PC-9 (cell line): ENCODE measurements at regions not wholly inside any gene's neighbourhood (a gene's known extent, or its start where the extent isn't known, plus 50 kb on each side); places are given as distances from the start of the nearest gene placed in this dataset.

Experiments
- BruUV-seq: library from RNA; stranded (reverse); fragments of 400-500 nt; replicated peaks from 2 replicates; lab custom pipeline; 2021; lab: Mats Ljungman, UMichigan
- CTCF ChIA-PET: fragments of 300-600 bp; sonication (Branson Sonifier 250); formaldehyde crosslinking; loops from one replicate; lab custom pipeline; 2022; ENCODE audit warnings: antibody characterized with exemption; lab: Charles Lee
- POLR2A ChIA-PET: fragments of 300-600 bp; sonication (Branson Sonifier 250); formaldehyde crosslinking; loops from one replicate; lab custom pipeline; 2022; ENCODE audit warnings: antibody characterized with exemption; ENCODE audit not compliant: unreplicated experiment; lab: Charles Lee
- DNase-seq, 2 experiments: peaks; one replicate each; pipeline versions ENCODE4 v3.0.0 to v3.0.0-alpha.2; 2015 to 2022; ENCODE audit warnings: mixed read lengths in 1 of 2
- H2AFZ ChIP-seq: fragments of 200-600 bp; sonication (generic); 2 replicates; pipeline ENCODE4 v1.8.1; 2017; ENCODE audit warnings: antibody characterized with exemption
- H3F3A ChIP-seq: fragments of 200-600 bp; sonication (generic); 2 replicates; pipeline ENCODE4 v1.8.1; 2017; ENCODE audit warnings: antibody characterized with exemption, mild to moderate bottlenecking, low read depth; ENCODE audit not compliant: insufficient read depth
- H3K27ac ChIP-seq: fragments of 200-600 bp; sonication (generic); 2 replicates; pipeline ENCODE4 v1.6.1; 2016; ENCODE audit warnings: mixed run types
- H3K27me3 ChIP-seq: fragments of 200-600 bp; sonication (generic); 2 replicates; pipeline ENCODE4 v1.6.1; 2016; ENCODE audit warnings: low read depth, mixed run types; ENCODE audit not compliant: insufficient read depth
- H3K36me3 ChIP-seq: fragments of 200-600 bp; sonication (generic); 2 replicates; pipeline ENCODE4 v1.6.1; 2016; ENCODE audit warnings: low read depth, mixed run types
- H3K4me1 ChIP-seq: fragments of 200-600 bp; sonication (generic); replicated peaks from 2 replicates; pipeline ENCODE4 v1.6.1; 2016; ENCODE audit warnings: mixed run types; ENCODE audit not compliant: insufficient read depth
- H3K4me2 ChIP-seq: fragments of 200-600 bp; sonication (generic); 2 replicates; pipeline ENCODE4 v1.6.1; 2017; ENCODE audit warnings: mixed run types
- H3K4me3 ChIP-seq: fragments of 200-600 bp; sonication (generic); 2 replicates; pipeline ENCODE4 v1.6.1; 2016; ENCODE audit warnings: mixed run types
- H3K79me2 ChIP-seq: fragments of 200-600 bp; sonication (generic); 2 replicates; pipeline ENCODE4 v1.6.1; 2017; ENCODE audit warnings: low read depth, mixed run types
- H3K9me2 ChIP-seq: fragments of 200-600 bp; sonication (generic); 2 replicates; pipeline ENCODE4 v1.8.1; 2017; ENCODE audit warnings: mild to moderate bottlenecking; ENCODE audit not compliant: insufficient read depth
- H3K9me3 ChIP-seq: fragments of 200-600 bp; sonication (generic); 2 replicates; pipeline ENCODE4 v1.8.1; 2016; ENCODE audit warnings: low read depth; ENCODE audit not compliant: insufficient read depth
- H4K20me1 ChIP-seq: fragments of 200-600 bp; sonication (generic); 2 replicates; pipeline ENCODE4 v1.8.1; 2017; ENCODE audit not compliant: insufficient read depth
- EZH2 ChIP-seq: fragments of 200-600 bp; sonication (generic); IDR thresholded peaks from 2 replicates; pipeline ENCODE4 v1.8.0; 2017; ENCODE audit warnings: antibody characterized with exemption, low read depth
- intact Hi-C: fragments of 100-400 bp; cut with micrococcal nuclease; formaldehyde crosslinking; loops from one replicate; pipeline ENCODE4 v1.10.0; 2022; ENCODE audit not compliant: unreplicated experiment
- TF ChIP-seq, protein P1 (sequence below): fragments of 200-600 bp; sonication (generic); conservative IDR thresholded peaks from 2 replicates; pipeline ENCODE4 v1.6.1; 2017; ENCODE audit warnings: mixed run types, antibody characterized with exemption, mild to moderate bottlenecking, moderate library complexity

DNA sequence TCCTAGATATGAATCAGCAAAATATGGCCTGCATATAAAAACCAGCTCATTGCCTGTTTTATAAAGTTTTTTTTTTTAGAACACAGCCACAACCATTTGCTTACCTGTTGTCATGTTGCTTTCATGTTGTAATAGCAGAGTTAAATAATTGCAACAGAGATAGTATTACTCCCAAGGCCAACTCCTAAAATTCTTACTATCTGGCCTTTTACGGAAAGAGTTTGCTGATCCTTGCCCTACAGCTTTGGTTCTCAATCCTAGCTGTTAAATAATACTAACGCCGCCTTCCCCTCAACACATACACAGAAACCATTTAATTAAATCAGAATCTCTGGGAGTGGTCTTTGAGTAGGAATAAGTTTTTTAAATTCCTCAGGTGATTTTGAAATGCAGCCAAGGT lies 231.3 kb upstream of the TET2 start:
- BruUV-seq, result no TSS peak

DNA sequence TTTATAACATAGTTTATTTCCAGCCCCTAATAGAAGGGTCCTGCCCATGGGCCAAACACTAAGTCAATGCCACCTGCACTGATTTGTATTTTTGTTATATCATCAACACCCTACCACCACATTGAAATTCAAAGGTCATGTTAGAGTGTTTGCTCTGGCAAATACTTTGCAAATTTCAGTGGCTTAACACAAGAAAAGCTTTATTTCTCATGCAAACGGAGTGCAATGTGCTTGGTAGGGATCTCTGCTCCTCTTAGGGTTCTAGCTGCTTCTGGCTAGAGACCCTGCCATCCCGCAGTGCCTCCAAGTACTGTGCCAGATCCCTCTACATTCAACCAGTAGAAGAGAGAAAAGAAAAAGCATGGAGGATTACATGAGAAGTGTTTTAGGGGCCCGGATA lies 230.8 kb upstream of the TET2 start:
- no peaks in the 10 kb centered on the region for H3K9me2 ChIP-seq
- intact Hi-C loops, result no loop called here
- H4K20me1 ChIP-seq, result no peaks in the 10 kb centered on the region
- H3K9me3 ChIP-seq, result no peaks in the 10 kb centered on the region
- H3K79me2 ChIP-seq, result no peaks in the 10 kb centered on the region
- H2AFZ ChIP-seq, result no peak overlapping the region
- H3F3A ChIP-seq, result no peaks in the 10 kb centered on the region
- no peaks in the 10 kb centered on the region for H3K36me3 ChIP-seq
- TF ChIP-seq, protein P1, sequence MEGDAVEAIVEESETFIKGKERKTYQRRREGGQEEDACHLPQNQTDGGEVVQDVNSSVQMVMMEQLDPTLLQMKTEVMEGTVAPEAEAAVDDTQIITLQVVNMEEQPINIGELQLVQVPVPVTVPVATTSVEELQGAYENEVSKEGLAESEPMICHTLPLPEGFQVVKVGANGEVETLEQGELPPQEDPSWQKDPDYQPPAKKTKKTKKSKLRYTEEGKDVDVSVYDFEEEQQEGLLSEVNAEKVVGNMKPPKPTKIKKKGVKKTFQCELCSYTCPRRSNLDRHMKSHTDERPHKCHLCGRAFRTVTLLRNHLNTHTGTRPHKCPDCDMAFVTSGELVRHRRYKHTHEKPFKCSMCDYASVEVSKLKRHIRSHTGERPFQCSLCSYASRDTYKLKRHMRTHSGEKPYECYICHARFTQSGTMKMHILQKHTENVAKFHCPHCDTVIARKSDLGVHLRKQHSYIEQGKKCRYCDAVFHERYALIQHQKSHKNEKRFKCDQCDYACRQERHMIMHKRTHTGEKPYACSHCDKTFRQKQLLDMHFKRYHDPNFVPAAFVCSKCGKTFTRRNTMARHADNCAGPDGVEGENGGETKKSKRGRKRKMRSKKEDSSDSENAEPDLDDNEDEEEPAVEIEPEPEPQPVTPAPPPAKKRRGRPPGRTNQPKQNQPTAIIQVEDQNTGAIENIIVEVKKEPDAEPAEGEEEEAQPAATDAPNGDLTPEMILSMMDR, result no peak
- TF ChIP-seq EZH2, result no peak
- BruUV-seq, result no TSS peak
- CTCF ChIA-PET, result no interaction called here
- no peak overlapping the region for H3K27ac ChIP-seq
- H3K4me2 ChIP-seq, result no peak overlapping the region
- DNase-seq, result no peak
- H3K4me1 ChIP-seq, result no peaks in the 10 kb centered on the region
- no peaks in the 10 kb centered on the region for H3K27me3 ChIP-seq
- POLR2A ChIA-PET, result no interaction called here
- no peak overlapping the region for H3K4me3 ChIP-seq

More for the DNA sequence above, 231.3 kb upstream of the TET2 start:
- Histone ChIP-seq H3K4me1 (no peaks in the 10 kb centered on the region), H3K9me3 (no peaks in the 10 kb centered on the region), H3K4me2 (no peak overlapping the region), H3K4me3 (no peak overlapping the region), H3F3A (no peaks in the 10 kb centered on the region), H3K9me2 (no peaks in the 10 kb centered on the region), H3K27me3 (no peaks in the 10 kb centered on the region), H3K27ac (no peak overlapping the region), H3K79me2 (no peaks in the 10 kb centered on the region), H3K36me3 (no peaks in the 10 kb centered on the region), H4K20me1 (no peaks in the 10 kb centered on the region), H2AFZ (no peak overlapping the region)
- intact Hi-C loops, result no loop called here
- DNase-seq, result no peak
- CTCF ChIA-PET, result no interaction called here
- POLR2A ChIA-PET, result no interaction called here
- TF ChIP-seq EZH2, result no peak
- TF ChIP-seq, protein P1, result no peak

DNA sequence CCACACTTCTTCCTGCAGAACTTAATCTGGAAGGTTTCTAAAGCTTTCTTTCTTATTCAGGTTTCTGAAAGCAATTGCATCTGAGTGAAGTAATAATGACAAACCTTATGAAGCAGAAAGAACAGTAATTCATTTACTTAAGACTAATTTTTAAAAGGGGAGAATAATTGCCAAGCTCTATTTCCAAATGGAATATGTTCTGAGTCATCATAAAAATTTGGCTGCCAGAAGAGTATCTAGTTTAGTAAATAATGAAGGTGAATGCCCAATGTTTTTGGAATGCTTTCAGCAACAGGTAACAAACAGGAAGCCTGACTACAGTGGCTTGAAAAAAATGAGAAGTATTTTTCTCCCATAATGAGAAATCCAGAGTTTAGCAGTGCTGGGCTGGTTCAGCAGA lies 227.3 kb upstream of the TET2 start:
- H3K9me3 ChIP-seq, result no peaks in the 10 kb centered on the region
- no peak overlapping the region for H3K27ac ChIP-seq
- no peak for DNase-seq
- no peaks in the 10 kb centered on the region for H4K20me1 ChIP-seq
- POLR2A ChIA-PET, result interaction anchor here (0.6 kb wide), 1 partner anchor 1065 kb away, joined by 6 read pairs; no protein-coding TSS in a partner anchor
- no peak overlapping the region for H3K4me3 ChIP-seq
- no peaks in the 10 kb centered on the region for H3K27me3 ChIP-seq
- H2AFZ ChIP-seq, result no peak overlapping the region
- H3K4me1 ChIP-seq, result no peaks in the 10 kb centered on the region
- CTCF ChIA-PET, result interaction anchor here (0.7 kb wide), 1 partner anchor 106 kb away, joined by 3 read pairs; no protein-coding TSS in a partner anchor
- BruUV-seq, result no TSS peak
- H3K36me3 ChIP-seq, result no peaks in the 10 kb centered on the region
- H3K9me2 ChIP-seq, result no peaks in the 10 kb centered on the region
- no peak for TF ChIP-seq EZH2
- TF ChIP-seq, protein P1, result no peak
- no peak overlapping the region for H3K4me2 ChIP-seq
- intact Hi-C loops, result no loop called here
- no peaks in the 10 kb centered on the region for H3K79me2 ChIP-seq
- H3F3A ChIP-seq, result no peaks in the 10 kb centered on the region
